ENCODE measurements at regions not wholly inside any gene's neighbourhood (a gene's known extent, or its start where the extent isn't known, plus 50 kb on each side); places are given as distances from the start of the nearest gene placed in this dataset.
"Not testable (repeated sequence)": the region's sequence is repeated elsewhere in the genome, so short reads cannot be mapped to it uniquely, and the experiment has no call there.

- H3K27ac Mint-ChIP-seq = peak overlapping the region; percentile 21
- H3K9me3 Mint-ChIP-seq = no peaks in the 10 kb centered on the region
- H3K36me3 Mint-ChIP-seq (ENCODE audit: low read depth) = no peaks in the 10 kb centered on the region
- no peak for DNase-seq
- TF ChIP-seq CTCF (IDR thresholded peaks at IDR 0.05) = no peak
- peaks cover 4% of the 10 kb centered on the region for H3K4me1 Mint-ChIP-seq
- H3K27me3 Mint-ChIP-seq (ENCODE audit: low read depth, poor library complexity) = no peaks in the 10 kb centered on the region
- no peak overlapping the region for H3K4me3 Mint-ChIP-seq
These were observed 289.2 kb upstream of the PCDH9 start for GRCh38 chr13:67519356-67519755.

DNA sequence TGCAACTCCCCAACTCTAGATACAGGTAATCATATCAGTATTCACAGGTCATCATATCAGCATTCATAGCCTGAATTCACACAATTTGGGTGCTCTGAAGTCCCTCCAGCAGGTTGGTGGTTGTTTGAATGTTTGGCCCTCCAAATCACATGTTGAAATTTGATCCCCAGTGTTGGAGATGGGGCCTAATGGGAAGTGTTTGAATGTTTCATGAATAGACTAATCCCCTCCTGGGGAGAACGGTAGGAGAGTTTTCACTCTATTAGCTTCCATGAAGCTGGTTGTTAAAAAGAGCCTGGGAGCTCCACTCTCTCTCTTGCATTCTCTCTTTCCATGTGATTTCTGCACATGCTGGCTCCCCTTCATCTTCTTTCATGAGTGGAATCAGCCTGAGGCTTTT is 288.6 kb upstream of the PCDH9 start:
- no peak for DNase-seq

GRCh38 chr13:67515895-67516294 is 285.8 kb upstream of the PCDH9 start:
- no peaks in the 10 kb centered on the region for H3K27me3 Mint-ChIP-seq (ENCODE audit: low read depth, poor library complexity)
- H3K4me3 Mint-ChIP-seq = no peak overlapping the region
- no peak overlapping the region for H3K27ac Mint-ChIP-seq
- TF ChIP-seq CTCF (IDR thresholded peaks at IDR 0.05) = no peak
- no peaks in the 10 kb centered on the region for H3K36me3 Mint-ChIP-seq (ENCODE audit: low read depth)
- DNase-seq = no peak
- peaks cover 4% of the 10 kb centered on the region for H3K4me1 Mint-ChIP-seq
- no peaks in the 10 kb centered on the region for H3K9me3 Mint-ChIP-seq

More for the DNA sequence above, 288.6 kb upstream of the PCDH9 start:
- peaks cover 4% of the 10 kb centered on the region for H3K4me1 Mint-ChIP-seq
- TF ChIP-seq CTCF (IDR thresholded peaks at IDR 0.05) = no peak
- no peak overlapping the region for H3K27ac Mint-ChIP-seq
- H3K36me3 Mint-ChIP-seq (ENCODE audit: low read depth) = no peaks in the 10 kb centered on the region
- H3K9me3 Mint-ChIP-seq = no peaks in the 10 kb centered on the region
- no peak overlapping the region for H3K4me3 Mint-ChIP-seq
- no peaks in the 10 kb centered on the region for H3K27me3 Mint-ChIP-seq (ENCODE audit: low read depth, poor library complexity)

- Mint-ChIP-seq H3K27ac (no peak overlapping the region), H3K27me3 (ENCODE audit: low read depth, poor library complexity) (no peaks in the 10 kb centered on the region), H3K4me1 (no peaks in the 10 kb centered on the region), H3K36me3 (ENCODE audit: low read depth) (no peaks in the 10 kb centered on the region), H3K4me3 (no peak overlapping the region), H3K9me3 (no peaks in the 10 kb centered on the region)
- no peak for TF ChIP-seq CTCF (IDR thresholded peaks at IDR 0.05)
- no peak for DNase-seq
These were observed 278.9 kb upstream of the PCDH9 start for GRCh38 chr13:67509018-67509417.

- not testable (repeated sequence) for H3K4me3 Mint-ChIP-seq; DNase-seq; H3K4me1 Mint-ChIP-seq; H3K27ac Mint-ChIP-seq; H3K9me3 Mint-ChIP-seq; H3K27me3 Mint-ChIP-seq (ENCODE audit: low read depth, poor library complexity); H3K36me3 Mint-ChIP-seq (ENCODE audit: low read depth)
These were observed 278.1 kb upstream of the PCDH9 start for GRCh38 chr13:67508275-67508674.

DNA sequence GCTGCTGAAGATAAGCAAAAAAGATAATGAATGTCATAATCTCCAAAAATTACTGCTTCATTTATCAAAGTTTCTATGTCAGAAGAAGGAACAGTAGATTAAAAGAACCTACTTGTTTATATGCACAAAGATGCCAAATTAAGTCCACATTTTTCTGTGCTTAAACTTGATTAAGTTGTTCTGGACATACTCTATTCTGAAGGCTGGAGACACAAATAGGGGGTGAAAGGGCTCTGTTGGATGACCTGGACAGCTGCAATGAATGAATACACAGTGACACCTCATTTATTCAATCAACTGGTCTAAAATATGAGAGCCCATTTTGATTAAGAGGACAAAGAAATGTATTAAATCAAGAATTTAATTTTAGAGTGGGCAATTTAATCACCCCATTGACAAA is 276.3 kb upstream of the PCDH9 start:
- no peaks in the 10 kb centered on the region for H3K4me1 Mint-ChIP-seq
- no peak overlapping the region for H3K4me3 Mint-ChIP-seq
- no peaks in the 10 kb centered on the region for H3K9me3 Mint-ChIP-seq
- no peaks in the 10 kb centered on the region for H3K27me3 Mint-ChIP-seq (ENCODE audit: low read depth, poor library complexity)
- H3K27ac Mint-ChIP-seq = no peak overlapping the region
- no peak for TF ChIP-seq CTCF (IDR thresholded peaks at IDR 0.05)
- H3K36me3 Mint-ChIP-seq (ENCODE audit: low read depth) = no peaks in the 10 kb centered on the region
- DNase-seq = no peak

All from nephron progenitor cell (in vitro differentiated cells).